Body of pancreas (tissue), 4 donors: ENCODE measurements at regions not wholly inside any gene's neighbourhood (a gene's known extent, or its start where the extent isn't known, plus 50 kb on each side); places are given as distances from the start of the nearest gene placed in this dataset.
"Not testable (repeated sequence)": the region's sequence is repeated elsewhere in the genome, so short reads cannot be mapped to it uniquely, and the experiment has no call there.

Source experiments
- ATAC-seq: fragments of 150-250 bp; one replicate; pipeline ENCODE4 v1.9.1; 2016
- DNase-seq, 4 donors: peaks; one replicate each; pipeline ENCODE4 v3.0.0-alpha.2; 2019
- H3K27ac ChIP-seq, 4 donors: fragments of 200-600 bp; sonication (generic); 1 replicate in 3 of 4; 2 replicates in 1 of 4; pipeline versions ENCODE4 v1.5.1 to v1.6.1; 2016 to 2019; ENCODE audit warnings: mild to moderate bottlenecking in 1 of 4, mixed read lengths in 1 of 4, moderate library complexity in 1 of 4
- H3K27me3 ChIP-seq, 2 donors: fragments of 200-600 bp; sonication (generic); one replicate each; pipeline ENCODE4 v1.6.0; 2016; ENCODE audit warnings: mild to moderate bottlenecking in 1 of 2
- H3K36me3 ChIP-seq, 2 donors: fragments of 200-600 bp; sonication (generic); replicated peaks in 1 of 2; 2 replicates each; pipeline ENCODE4 v1.5.1; 2016; ENCODE audit warnings: low read depth in 2 of 2; ENCODE audit not compliant: insufficient read depth in 1 of 2
- H3K4me1 ChIP-seq: fragments of 200-600 bp; sonication (generic); one replicate; pipeline ENCODE4 v1.6.0; 2016
- H3K4me3 ChIP-seq, 2 donors: fragments of 200-600 bp; sonication (generic); 1 replicate in 1 of 2; 2 replicates in 1 of 2; pipeline ENCODE4 v1.5.1; 2016 to 2019
- H3K9me3 ChIP-seq, 3 donors: fragments of 200-600 bp; sonication (generic); 1 replicate in 2 of 3; 2 replicates in 1 of 3; pipeline ENCODE4 v1.5.1; 2016
- CTCF ChIP-seq, 7 experiments: fragments of 450-650 bp in 4 of 7; fragments of 200-600 bp in 3 of 7; sonication (generic) in 3 of 7; IDR thresholded peaks; one replicate each; pipeline ENCODE4 v1.5.1; 2016 to 2019; ENCODE audit warnings: antibody characterized with exemption in 7 of 7
- POLR2A ChIP-seq, 3 donors: fragments of 450-650 bp; IDR thresholded peaks; one replicate each; pipeline ENCODE4 v1.6.1; 2016; ENCODE audit warnings: antibody characterized with exemption in 3 of 3, mild to moderate bottlenecking in 2 of 3
- WGBS, 2 donors: methylation state at CpG; one replicate each; pipeline ENCODE4 v1.1.5; 2017; 5-methylcytosine and 5-hydroxymethylcytosine counted together
- intact Hi-C: fragments of 100-400 bp; cut with DNase I; formaldehyde crosslinking; loops from one replicate; pipeline ENCODE4 v1.15.1; 2023

DNA sequence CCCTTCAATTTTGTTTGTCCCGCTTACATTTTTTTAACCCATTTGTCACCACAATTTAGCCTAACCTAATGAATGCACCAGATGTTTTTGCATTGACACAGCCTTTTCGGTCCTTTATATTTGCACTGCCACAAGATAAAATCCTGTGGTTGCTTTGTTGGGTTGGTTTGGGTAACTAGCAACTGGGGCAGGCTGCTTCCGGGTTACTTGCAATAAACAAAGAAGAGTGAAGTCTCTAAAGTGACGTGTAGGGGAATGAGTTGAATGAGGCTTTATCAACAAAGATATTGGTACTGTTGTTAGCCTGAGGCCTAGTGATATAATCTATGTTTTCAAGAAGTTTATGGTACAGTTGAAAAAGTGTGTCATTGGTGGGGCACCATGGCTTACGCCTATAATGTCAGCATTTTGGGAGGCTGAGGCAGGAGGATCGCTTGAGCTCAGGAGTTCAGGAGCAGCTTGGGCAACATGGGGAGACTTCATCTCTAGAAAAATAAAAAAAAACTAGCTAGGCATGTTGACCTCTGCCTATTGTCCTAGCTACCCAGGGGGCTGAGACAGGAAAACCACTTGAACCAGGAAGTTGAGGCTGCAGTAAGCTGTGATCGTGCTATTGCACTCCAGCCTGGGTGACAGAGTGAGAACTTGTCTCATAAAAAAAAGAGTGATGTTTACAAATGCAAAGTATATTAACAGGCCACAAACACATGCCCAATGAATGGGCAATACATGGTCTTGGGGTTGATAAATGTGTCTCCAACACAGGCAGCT lies 121.8 kb downstream of the OXSM start:
- no peak for TF ChIP-seq CTCF (IDR thresholded peaks at IDR 0.05)
- TF ChIP-seq POLR2A (IDR thresholded peaks at IDR 0.05), result no peak
- intact Hi-C loops, result no loop called here
- ATAC-seq, result no peak

DNA sequence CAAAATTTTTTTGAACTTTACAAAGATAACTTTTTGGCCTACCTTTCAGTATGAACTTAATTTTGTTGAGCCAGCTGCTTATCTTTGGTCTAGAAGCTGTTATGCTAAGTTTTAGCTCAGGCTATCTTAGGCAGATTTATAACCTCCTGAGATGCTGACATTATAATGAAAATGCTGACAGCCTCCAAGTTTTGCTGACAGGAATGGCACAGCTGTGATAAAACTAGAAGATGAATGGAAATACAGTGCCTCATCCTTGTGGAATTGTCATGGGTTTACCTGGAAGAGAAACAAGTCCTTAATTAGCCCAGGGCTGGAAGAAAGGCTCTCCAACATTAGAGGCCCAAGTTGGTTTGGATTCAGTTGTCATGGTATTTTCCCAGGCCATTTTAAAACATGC lies 123.3 kb downstream of the OXSM start:
- TF ChIP-seq CTCF (IDR thresholded peaks at IDR 0.05) (no peak), POLR2A (IDR thresholded peaks at IDR 0.05) (no peak)
- Histone ChIP-seq H3K36me3 (no peaks in the 10 kb centered on the region), H3K27me3 (no peaks in the 10 kb centered on the region), H3K27ac (no peak overlapping the region), H3K4me3 (no peak overlapping the region), H3K9me3 (no peaks in the 10 kb centered on the region), H3K4me1 (no peaks in the 10 kb centered on the region)
- ATAC-seq, result no peak
- intact Hi-C loops, result no loop called here
- no peak for DNase-seq

More for the DNA sequence above, 121.8 kb downstream of the OXSM start:
- DNase-seq, result no peak
- WGBS, 2 donors, result 78 to 83% methylated on average over 7 of the region's 7 CpGs
- no peaks in the 10 kb centered on the region for H3K4me1 ChIP-seq
- no peaks in the 10 kb centered on the region for H3K27me3 ChIP-seq
- no peaks in the 10 kb centered on the region for H3K9me3 ChIP-seq
- H3K4me3 ChIP-seq, result no peak overlapping the region
- no peaks in the 10 kb centered on the region for H3K36me3 ChIP-seq
- H3K27ac ChIP-seq, result no peak overlapping the region

DNA sequence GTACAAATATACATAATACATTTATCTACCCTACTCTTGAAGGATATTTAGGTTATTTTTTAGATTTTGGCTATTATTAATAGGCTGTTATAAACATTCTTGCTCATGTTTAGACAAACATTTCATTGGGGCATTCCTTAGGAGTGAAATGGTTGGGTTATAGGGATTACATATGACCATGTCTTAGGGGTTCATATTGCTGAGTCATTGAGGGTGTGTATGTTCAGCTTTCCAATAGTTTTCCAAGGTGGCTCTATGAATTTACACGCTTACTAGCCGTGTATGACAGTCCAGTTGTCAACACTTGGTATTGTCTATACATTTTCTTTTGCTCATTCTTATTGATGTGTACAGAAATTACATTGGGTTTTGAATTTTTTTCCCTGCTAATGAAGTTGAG lies 125.8 kb downstream of the OXSM start:
- Histone ChIP-seq H3K4me3 (no peak overlapping the region), H3K36me3 (no peaks in the 10 kb centered on the region), H3K4me1 (no peaks in the 10 kb centered on the region), H3K27ac (no peak overlapping the region), H3K9me3 (no peaks in the 10 kb centered on the region), H3K27me3 (no peaks in the 10 kb centered on the region)
- ATAC-seq, result no peak
- TF ChIP-seq CTCF (IDR thresholded peaks at IDR 0.05) (no peak), POLR2A (IDR thresholded peaks at IDR 0.05) (no peak)
- DNase-seq, result no peak
- intact Hi-C loops, result no loop called here
- 88 to 91% methylated on average over 2 of the region's 2 CpGs for WGBS, 2 donors

GRCh38 chr3:25916321-25916720 lies 126.4 kb downstream of the OXSM start:
- intact Hi-C loops, result no loop called here
- WGBS, 2 donors, result 7 to 16% methylated on average over 1 of the region's 1 CpG
- DNase-seq (no peak), ATAC-seq (no peak)
- Histone ChIP-seq H3K27ac (no peak overlapping the region), H3K27me3 (no peaks in the 10 kb centered on the region), H3K4me3 (no peak overlapping the region), H3K9me3 (no peaks in the 10 kb centered on the region), H3K4me1 (no peaks in the 10 kb centered on the region), H3K36me3 (no peaks in the 10 kb centered on the region)
- TF ChIP-seq POLR2A (IDR thresholded peaks at IDR 0.05), result no peak
- TF ChIP-seq CTCF (IDR thresholded peaks at IDR 0.05), result no peak

GRCh38 chr3:25931967-25932366 lies 142.1 kb downstream of the OXSM start:
- H3K27ac ChIP-seq, intact Hi-C loops, H3K4me1 ChIP-seq, H3K36me3 ChIP-seq, DNase-seq, H3K4me3 ChIP-seq, H3K27me3 ChIP-seq, ATAC-seq: not testable (repeated sequence)
- 76% methylated on average over 6 of the region's 6 CpGs for whole genome bisulfite sequencing, 2 donors
- H3K9me3 ChIP-seq, result peaks cover 0 to 10% (median 0%) of the 10 kb centered on the region in 3 donors
